ENCODE measurements at regions not wholly inside any gene's neighbourhood (a gene's known extent, or its start where the extent isn't known, plus 50 kb on each side); places are given as distances from the start of the nearest gene placed in this dataset.

- H3K79me2 ChIP-seq (ENCODE audit: insufficient read depth, low read length) = no peaks in the 10 kb centered on the region
- Mint-ChIP-seq H3K9me3 (no peaks in the 10 kb centered on the region), H3K4me1 (no peaks in the 10 kb centered on the region), H3K27me3 (ENCODE audit: low read depth) (peaks cover 2% of the 10 kb centered on the region), H3K4me3 (no peak overlapping the region), H3K27ac (no peak overlapping the region), H3K36me3 (ENCODE audit: insufficient read depth in 1 of 3, low read depth in 3 of 3) (no peaks in the 10 kb centered on the region)
- no peak overlapping the region for H2AK5ac ChIP-seq (ENCODE audit: insufficient read length, low read length)
- H3K23me2 ChIP-seq (ENCODE audit: insufficient read length, low read depth, low read length, poor library complexity, severe bottlenecking) = no peaks in the 10 kb centered on the region
- H3K9me3 ChIP-seq (ENCODE audit: control insufficient read depth, low read depth, low read length) = no peaks in the 10 kb centered on the region
- no peak overlapping the region for H4K8ac ChIP-seq (replicated peaks; ENCODE audit: insufficient read length, low read depth, low read length)
- H4K91ac ChIP-seq (ENCODE audit: insufficient read length, low read depth, low read length) = no peak overlapping the region
- no peak overlapping the region for H3K56ac ChIP-seq (ENCODE audit: insufficient read length, low read depth, low read length)
- no peak overlapping the region for H2BK12ac ChIP-seq (ENCODE audit: insufficient read length, low read depth, low read length)
- H2BK5ac ChIP-seq (ENCODE audit: insufficient read length, low read length) = no peak overlapping the region
- no peak overlapping the region for H2BK15ac ChIP-seq (ENCODE audit: low read depth, low read length)
- no peak for DNase-seq
- H2BK20ac ChIP-seq (ENCODE audit: low read depth, low read length, poor library complexity, severe bottlenecking) = no peak overlapping the region
- H4K5ac ChIP-seq (ENCODE audit: insufficient read length, low read depth, low read length) = no peak overlapping the region
- H3K14ac ChIP-seq (ENCODE audit: insufficient read depth, low read length) = no peak overlapping the region
- H3K4ac ChIP-seq (ENCODE audit: low read depth, low read length) = no peak overlapping the region
- H3K4me1 ChIP-seq (ENCODE audit: insufficient read depth, low read length) = no peaks in the 10 kb centered on the region
- H3K79me1 ChIP-seq (ENCODE audit: insufficient read depth, low read depth, low read length, poor library complexity, severe bottlenecking) = no peaks in the 10 kb centered on the region
- H2AFZ ChIP-seq (ENCODE audit: low read length) = no peak overlapping the region
- no peak overlapping the region for H3K23ac ChIP-seq (ENCODE audit: insufficient read length, low read depth, low read length)
- H3K18ac ChIP-seq (ENCODE audit: insufficient read length, low read depth, low read length) = no peak overlapping the region
- H2BK120ac ChIP-seq (ENCODE audit: low read depth, low read length, poor library complexity, severe bottlenecking) = no peak overlapping the region
- no peak overlapping the region for H3K27ac ChIP-seq (ENCODE audit: insufficient read length, low read depth, low read length)
- no peak for TF ChIP-seq CTCF (conservative IDR thresholded peaks at IDR 0.05)
- no peak overlapping the region for H3K9ac ChIP-seq (ENCODE audit: extremely low read depth, insufficient read length, low read length)
- no CpG with 5 or more reads among the region's 2 CpGs for WGBS (ENCODE audit: extremely low coverage, insufficient read length, low lambda C conversion rate)
- H3K27me3 ChIP-seq (ENCODE audit: insufficient read depth, low read length) = no peaks in the 10 kb centered on the region
- no peak overlapping the region for H3K4me2 ChIP-seq (ENCODE audit: insufficient read depth, insufficient read length, low read length)
- H4K20me1 ChIP-seq (ENCODE audit: control insufficient read depth, insufficient read depth, insufficient read length) = no peaks in the 10 kb centered on the region
- no peak overlapping the region for H3T11ph ChIP-seq (ENCODE audit: low read length)
These were observed 177.8 kb upstream of the ADCY2 start for GRCh38 chr5:7218141-7218540.

Measured in H9 (cell line).